ENCODE measurements at regions not wholly inside any gene's neighbourhood (a gene's known extent, or its start where the extent isn't known, plus 50 kb on each side); places are given as distances from the start of the nearest gene placed in this dataset.

- Histone ChIP-seq H3K79me2 (no peaks in the 10 kb centered on the region), H2AFZ (no peak overlapping the region), H3K4me1 (ENCODE audit: insufficient read depth) (no peaks in the 10 kb centered on the region), H3K27ac (no peak overlapping the region), H3K4me2 (no peak overlapping the region), H4K20me1 (ENCODE audit: insufficient read depth, poor library complexity, severe bottlenecking) (no peaks in the 10 kb centered on the region), H3K36me3 (replicated peaks; ENCODE audit: insufficient read depth, low read depth) (no peaks in the 10 kb centered on the region), H3K4me3 (no peak overlapping the region), H3K27me3 (no peaks in the 10 kb centered on the region), H3K9me2 (replicated peaks; ENCODE audit: insufficient read depth) (no peaks in the 10 kb centered on the region), H3K9me3 (ENCODE audit: low read depth) (no peaks in the 10 kb centered on the region)
- 71% methylated on average over 4 of the region's 4 CpGs for WGBS (ENCODE audit: low lambda C conversion rate, missing lambda C conversion rate)
- TF ChIP-seq, protein P1, sequence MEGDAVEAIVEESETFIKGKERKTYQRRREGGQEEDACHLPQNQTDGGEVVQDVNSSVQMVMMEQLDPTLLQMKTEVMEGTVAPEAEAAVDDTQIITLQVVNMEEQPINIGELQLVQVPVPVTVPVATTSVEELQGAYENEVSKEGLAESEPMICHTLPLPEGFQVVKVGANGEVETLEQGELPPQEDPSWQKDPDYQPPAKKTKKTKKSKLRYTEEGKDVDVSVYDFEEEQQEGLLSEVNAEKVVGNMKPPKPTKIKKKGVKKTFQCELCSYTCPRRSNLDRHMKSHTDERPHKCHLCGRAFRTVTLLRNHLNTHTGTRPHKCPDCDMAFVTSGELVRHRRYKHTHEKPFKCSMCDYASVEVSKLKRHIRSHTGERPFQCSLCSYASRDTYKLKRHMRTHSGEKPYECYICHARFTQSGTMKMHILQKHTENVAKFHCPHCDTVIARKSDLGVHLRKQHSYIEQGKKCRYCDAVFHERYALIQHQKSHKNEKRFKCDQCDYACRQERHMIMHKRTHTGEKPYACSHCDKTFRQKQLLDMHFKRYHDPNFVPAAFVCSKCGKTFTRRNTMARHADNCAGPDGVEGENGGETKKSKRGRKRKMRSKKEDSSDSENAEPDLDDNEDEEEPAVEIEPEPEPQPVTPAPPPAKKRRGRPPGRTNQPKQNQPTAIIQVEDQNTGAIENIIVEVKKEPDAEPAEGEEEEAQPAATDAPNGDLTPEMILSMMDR (IDR thresholded peaks at IDR 0.05; ENCODE audit: poor library complexity) = no peak
- TF ChIP-seq EZH2 (IDR thresholded peaks at IDR 0.05; ENCODE audit: borderline replicate concordance) = no peak
- no peak for TF ChIP-seq EZH2phosphoT487 (IDR thresholded peaks at IDR 0.05; ENCODE audit: low read depth, severe bottlenecking, unreplicated experiment)
- DNase-seq (ENCODE audit: low spot score) = no peak
Measured at GRCh38 chr12:77504466-77504865, 326.2 kb upstream of the NAV3 start.

DNA sequence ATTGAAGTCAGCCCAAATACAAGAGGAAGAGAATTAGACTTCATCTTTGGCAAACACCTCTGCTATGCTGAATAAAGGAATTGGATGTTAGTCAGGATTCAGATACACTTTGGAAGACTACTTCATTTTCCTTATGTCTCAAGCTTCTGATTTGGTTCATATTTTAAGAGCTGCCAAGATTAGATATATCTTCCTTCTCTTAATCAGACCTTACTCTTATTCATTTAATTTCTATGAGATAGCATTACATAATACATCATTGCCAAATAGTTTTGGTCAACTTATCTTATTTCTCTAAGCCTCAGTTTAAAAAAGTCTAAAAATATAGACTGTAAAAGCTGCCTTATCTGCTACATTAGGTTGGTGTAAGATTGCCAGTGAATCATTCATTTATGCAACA is 330.6 kb upstream of the NAV3 start:
- DNase-seq (ENCODE audit: low spot score) = no peak
- Histone ChIP-seq H2AFZ (no peak overlapping the region), H3K9me2 (replicated peaks; ENCODE audit: insufficient read depth) (no peaks in the 10 kb centered on the region), H3K79me2 (no peaks in the 10 kb centered on the region), H3K27me3 (no peaks in the 10 kb centered on the region), H3K4me1 (ENCODE audit: insufficient read depth) (no peaks in the 10 kb centered on the region), H3K9me3 (ENCODE audit: low read depth) (no peaks in the 10 kb centered on the region), H3K4me2 (no peak overlapping the region), H4K20me1 (ENCODE audit: insufficient read depth, poor library complexity, severe bottlenecking) (no peaks in the 10 kb centered on the region), H3K27ac (no peak overlapping the region), H3K36me3 (replicated peaks; ENCODE audit: insufficient read depth, low read depth) (no peaks in the 10 kb centered on the region), H3K4me3 (no peak overlapping the region)
- no peak for TF ChIP-seq EZH2phosphoT487 (IDR thresholded peaks at IDR 0.05; ENCODE audit: low read depth, severe bottlenecking, unreplicated experiment)
- TF ChIP-seq EZH2 (IDR thresholded peaks at IDR 0.05; ENCODE audit: borderline replicate concordance) = no peak
- TF ChIP-seq, protein P1 (IDR thresholded peaks at IDR 0.05; ENCODE audit: poor library complexity) = no peak

GRCh38 chr12:77497647-77498046 is 333.0 kb upstream of the NAV3 start:
- Histone ChIP-seq H4K20me1 (ENCODE audit: insufficient read depth, poor library complexity, severe bottlenecking) (no peaks in the 10 kb centered on the region), H3K27ac (no peak overlapping the region), H3K79me2 (no peaks in the 10 kb centered on the region), H3K36me3 (replicated peaks; ENCODE audit: insufficient read depth, low read depth) (no peaks in the 10 kb centered on the region), H3K9me3 (ENCODE audit: low read depth) (no peaks in the 10 kb centered on the region), H3K4me1 (ENCODE audit: insufficient read depth) (no peaks in the 10 kb centered on the region), H3K27me3 (no peaks in the 10 kb centered on the region), H2AFZ (no peak overlapping the region), H3K4me3 (no peak overlapping the region), H3K4me2 (no peak overlapping the region), H3K9me2 (replicated peaks; ENCODE audit: insufficient read depth) (no peaks in the 10 kb centered on the region)
- DNase-seq (ENCODE audit: low spot score) = no peak
- 95% methylated on average over 1 of the region's 1 CpG for WGBS (ENCODE audit: low lambda C conversion rate, missing lambda C conversion rate)
- TF ChIP-seq EZH2phosphoT487 (IDR thresholded peaks at IDR 0.05; ENCODE audit: low read depth, severe bottlenecking, unreplicated experiment) = no peak

DNA sequence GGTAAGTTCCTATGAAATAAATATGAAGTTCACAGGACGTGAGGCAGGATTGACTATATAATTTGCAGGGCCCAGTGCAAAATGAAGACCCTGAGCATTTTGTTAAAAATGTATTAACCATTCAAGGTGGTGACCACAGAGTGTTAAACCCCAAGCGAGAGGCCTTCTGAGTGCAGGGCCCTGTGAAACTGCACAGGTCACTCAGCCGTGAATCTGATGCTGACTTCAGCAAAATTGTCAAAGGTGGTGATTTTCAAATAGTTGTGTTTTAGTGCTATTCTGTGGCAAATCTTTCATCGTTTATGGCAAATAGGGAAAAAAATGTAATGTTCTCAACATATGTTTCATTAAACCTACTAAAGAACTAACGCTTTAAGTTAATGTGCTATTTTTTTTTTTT is 334.0 kb upstream of the NAV3 start:
- WGBS (ENCODE audit: low lambda C conversion rate, missing lambda C conversion rate) = 93% methylated on average over 5 of the region's 5 CpGs
- DNase-seq (ENCODE audit: low spot score) = no peak
- no peaks in the 10 kb centered on the region for H4K20me1 ChIP-seq (ENCODE audit: insufficient read depth, poor library complexity, severe bottlenecking)
- H3K27ac ChIP-seq = no peak overlapping the region
- no peaks in the 10 kb centered on the region for H3K36me3 ChIP-seq (replicated peaks; ENCODE audit: insufficient read depth, low read depth)
- no peak overlapping the region for H3K4me3 ChIP-seq
- H3K27me3 ChIP-seq = no peaks in the 10 kb centered on the region
- no peaks in the 10 kb centered on the region for H3K4me1 ChIP-seq (ENCODE audit: insufficient read depth)
- no peaks in the 10 kb centered on the region for H3K9me2 ChIP-seq (replicated peaks; ENCODE audit: insufficient read depth)
- no peak overlapping the region for H3K4me2 ChIP-seq
- TF ChIP-seq EZH2phosphoT487 (IDR thresholded peaks at IDR 0.05; ENCODE audit: low read depth, severe bottlenecking, unreplicated experiment) (no peak), EZH2 (IDR thresholded peaks at IDR 0.05; ENCODE audit: borderline replicate concordance) (no peak)
- TF ChIP-seq, protein P1 (IDR thresholded peaks at IDR 0.05; ENCODE audit: poor library complexity) = no peak
- no peaks in the 10 kb centered on the region for H3K9me3 ChIP-seq (ENCODE audit: low read depth)
- H2AFZ ChIP-seq = no peak overlapping the region
- no peaks in the 10 kb centered on the region for H3K79me2 ChIP-seq
